SK-N-MC (cell line): ENCODE measurements at regions not wholly inside any gene's neighbourhood (a gene's known extent, or its start where the extent isn't known, plus 50 kb on each side); places are given as distances from the start of the nearest gene placed in this dataset.

Experiments
- EZH2 ChIP-seq: fragments of 200-600 bp; sonication (generic); IDR thresholded peaks from one replicate; pipeline ENCODE4 v1.6.1; 2017; ENCODE audit warnings: antibody characterized with exemption
- POLR2AphosphoS5 ChIP-seq: IDR thresholded peaks from 2 replicates; pipeline ENCODE4 v1.6.1; 2012; ENCODE audit warnings: mild to moderate bottlenecking, low read depth, low read length, borderline replicate concordance

DNA sequence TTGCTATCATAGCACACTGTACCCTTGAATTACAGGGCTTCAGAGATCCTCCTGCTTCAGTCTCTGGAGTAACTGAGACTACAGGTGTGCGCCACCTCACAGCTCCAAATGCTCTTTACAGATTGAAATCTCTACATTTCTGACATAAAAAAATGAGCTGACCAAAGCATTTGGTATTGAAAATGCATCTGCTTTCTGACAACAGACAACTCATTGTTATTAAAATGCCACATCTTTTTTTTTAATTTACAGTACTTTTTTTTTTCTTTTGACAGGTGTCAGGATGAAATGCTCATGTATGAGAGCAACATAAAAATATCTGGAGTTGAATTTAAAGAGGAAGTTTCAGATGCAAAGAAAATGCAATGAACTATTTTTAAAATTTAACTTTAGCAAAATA, 764.5 kb downstream of the TRAM1L1 start:
- TF ChIP-seq EZH2 (no peak), POLR2AphosphoS5 (no peak)
